Lower lobe of right lung (tissue), 2 donors: ENCODE measurements at regions not wholly inside any gene's neighbourhood (a gene's known extent, or its start where the extent isn't known, plus 50 kb on each side); places are given as distances from the start of the nearest gene placed in this dataset.

ENCODE experiments used
- ATAC-seq, 2 donors: fragments of 200-7000 bp; cut with Tn5 transposase; one replicate each; pipeline ENCODE4 v1.9.1; 2020 to 2022; ENCODE audit warnings: mild to moderate bottlenecking in 2 of 2, moderate library complexity in 2 of 2
- DNase-seq: peaks from one replicate; pipeline ENCODE4 v3.0.0-alpha.2; 2020
- H3K27ac ChIP-seq: fragments of 200-600 bp; one replicate; pipeline ENCODE4 v1.8.0; 2022
- H3K27me3 ChIP-seq: fragments of 200-600 bp; one replicate; pipeline ENCODE4 v1.8.0; 2022; ENCODE audit warnings: low read depth
- H3K36me3 ChIP-seq: fragments of 200-600 bp; one replicate; pipeline ENCODE4 v1.8.0; 2022; ENCODE audit warnings: mild to moderate bottlenecking
- H3K4me1 ChIP-seq: fragments of 200-600 bp; one replicate; pipeline ENCODE4 v1.8.0; 2022
- H3K4me3 ChIP-seq: fragments of 200-600 bp; one replicate; pipeline ENCODE4 v1.8.0; 2022; ENCODE audit warnings: mild to moderate bottlenecking
- H3K9me3 ChIP-seq: fragments of 200-600 bp; one replicate; pipeline ENCODE4 v1.8.0; 2022
- CTCF ChIP-seq: fragments of 200-600 bp; IDR thresholded peaks from one replicate; pipeline ENCODE4 v1.8.0; 2022; ENCODE audit warnings: antibody characterized with exemption, mild to moderate bottlenecking
- intact Hi-C: fragments of 100-400 bp; cut with DNase I; formaldehyde crosslinking; loops from one replicate; pipeline ENCODE4 v1.11.0; 2022
- donor health status: DM: no; HTN: yes; CAD: no; lungs with severe emphysema.

GRCh38 chr13:23995283-23996073 is 98.2 kb upstream of the C1QTNF9B start:
- peaks cover 5% of the 10 kb centered on the region for H3K4me1 ChIP-seq
- TF ChIP-seq CTCF, result no peak
- DNase-seq (no peak), ATAC-seq (peak in 1 of 2 donors; percentile 32)
- intact Hi-C loops, result no loop called here
- H3K27ac ChIP-seq, result peak overlapping the region; percentile 62
- H3K4me3 ChIP-seq, result no peak overlapping the region
- H3K27me3 ChIP-seq, result no peaks in the 10 kb centered on the region
- H3K9me3 ChIP-seq, result no peaks in the 10 kb centered on the region
- H3K36me3 ChIP-seq, result no peaks in the 10 kb centered on the region

- no peak for ATAC-seq
- peaks cover 5% of the 10 kb centered on the region for H3K4me1 ChIP-seq
- peak overlapping the region; percentile 62 for H3K27ac ChIP-seq
- H3K9me3 ChIP-seq, result no peaks in the 10 kb centered on the region
- H3K4me3 ChIP-seq, result no peak overlapping the region
- H3K27me3 ChIP-seq, result no peaks in the 10 kb centered on the region
- no peak for DNase-seq
- intact Hi-C loops, result no loop called here
- no peak for TF ChIP-seq CTCF
- no peaks in the 10 kb centered on the region for H3K36me3 ChIP-seq
Observed at GRCh38 chr13:23996456-23996855, 99.2 kb upstream of the C1QTNF9B start.

- H3K4me1 ChIP-seq, result peaks cover under 1% of the 10 kb centered on the region
- no peak overlapping the region for H3K4me3 ChIP-seq
- H3K36me3 ChIP-seq, result no peaks in the 10 kb centered on the region
- H3K9me3 ChIP-seq, result no peaks in the 10 kb centered on the region
- ATAC-seq (no peak), DNase-seq (no peak)
- intact Hi-C loops, result no loop called here
- TF ChIP-seq CTCF, result no peak
- H3K27me3 ChIP-seq, result no peaks in the 10 kb centered on the region
- no peak overlapping the region for H3K27ac ChIP-seq
Observed at GRCh38 chr13:23999424-23999823, 102.1 kb upstream of the C1QTNF9B start.

GRCh38 chr13:24002206-24002815 is 105.0 kb upstream of the C1QTNF9B start:
- H3K4me1 ChIP-seq, result no peaks in the 10 kb centered on the region
- DNase-seq (no peak), ATAC-seq (no peak)
- H3K27ac ChIP-seq, result no peak overlapping the region
- TF ChIP-seq CTCF, result no peak
- H3K4me3 ChIP-seq, result no peak overlapping the region
- no peaks in the 10 kb centered on the region for H3K27me3 ChIP-seq
- H3K9me3 ChIP-seq, result no peaks in the 10 kb centered on the region
- H3K36me3 ChIP-seq, result no peaks in the 10 kb centered on the region
- intact Hi-C loops, result no loop called here

- no peak overlapping the region for H3K4me3 ChIP-seq
- ATAC-seq (no peak), DNase-seq (no peak)
- H3K4me1 ChIP-seq, result no peaks in the 10 kb centered on the region
- H3K9me3 ChIP-seq, result no peaks in the 10 kb centered on the region
- no peaks in the 10 kb centered on the region for H3K27me3 ChIP-seq
- no peak for TF ChIP-seq CTCF
- intact Hi-C loops, result no loop called here
- no peaks in the 10 kb centered on the region for H3K36me3 ChIP-seq
- H3K27ac ChIP-seq, result no peak overlapping the region
Observed at GRCh38 chr13:24004142-24004899, 107.0 kb upstream of the C1QTNF9B start.
